ENCODE measurements at regions not wholly inside any gene's neighbourhood (a gene's known extent, or its start where the extent isn't known, plus 50 kb on each side); places are given as distances from the start of the nearest gene placed in this dataset.

DNA sequence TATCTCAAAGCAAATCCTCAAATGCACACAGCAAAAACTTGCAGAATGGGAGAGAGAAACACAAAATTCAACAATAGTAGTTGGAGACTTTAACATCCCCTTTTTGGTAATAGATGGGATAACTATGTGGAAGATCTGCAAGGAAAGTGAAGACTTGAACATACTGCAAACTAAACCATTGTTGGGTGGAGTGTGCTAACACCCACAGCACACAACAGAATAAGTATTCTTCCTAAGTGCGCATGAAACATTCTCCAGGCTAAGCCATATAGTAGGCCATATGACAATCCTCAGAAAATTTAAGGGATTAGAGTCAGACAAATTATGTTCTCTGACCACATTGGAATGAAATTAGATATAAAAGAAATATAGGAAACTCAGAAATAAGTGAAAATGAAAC lies 230.6 kb downstream of the FBXO15 start:
- Mint-ChIP-seq H3K27ac (no peak overlapping the region), H3K27me3 (ENCODE audit: insufficient read depth, low read depth, poor library complexity) (no peaks in the 10 kb centered on the region), H3K36me3 (ENCODE audit: low read depth) (no peaks in the 10 kb centered on the region), H3K9me3 (no peaks in the 10 kb centered on the region), H3K4me3 (no peak overlapping the region), H3K4me1 (peaks cover 5% of the 10 kb centered on the region)
- no peaks in the 10 kb centered on the region for H3K9me2 ChIP-seq (ENCODE audit: insufficient read depth)
- ATAC-seq (no peak), DNase-seq (ENCODE audit: low spot score) (no peak)
- no peaks in the 10 kb centered on the region for H4K20me1 ChIP-seq (replicated peaks; ENCODE audit: insufficient read depth)
- H3K27ac ChIP-seq (ENCODE audit: low read depth): no peak overlapping the region
- TF ChIP-seq NANOG (IDR thresholded peaks at IDR 0.05; ENCODE audit: borderline replicate concordance) (no peak), JUNB (IDR thresholded peaks at IDR 0.05; ENCODE audit: unreplicated experiment) (no peak), ZNF331 (CRISPR knock-in tag; IDR thresholded peaks at IDR 0.05; ENCODE audit: low read depth) (no peak), EZH2phosphoT487 (IDR thresholded peaks at IDR 0.05; ENCODE audit: unreplicated experiment) (no peak)
- TF ChIP-seq, protein P1, sequence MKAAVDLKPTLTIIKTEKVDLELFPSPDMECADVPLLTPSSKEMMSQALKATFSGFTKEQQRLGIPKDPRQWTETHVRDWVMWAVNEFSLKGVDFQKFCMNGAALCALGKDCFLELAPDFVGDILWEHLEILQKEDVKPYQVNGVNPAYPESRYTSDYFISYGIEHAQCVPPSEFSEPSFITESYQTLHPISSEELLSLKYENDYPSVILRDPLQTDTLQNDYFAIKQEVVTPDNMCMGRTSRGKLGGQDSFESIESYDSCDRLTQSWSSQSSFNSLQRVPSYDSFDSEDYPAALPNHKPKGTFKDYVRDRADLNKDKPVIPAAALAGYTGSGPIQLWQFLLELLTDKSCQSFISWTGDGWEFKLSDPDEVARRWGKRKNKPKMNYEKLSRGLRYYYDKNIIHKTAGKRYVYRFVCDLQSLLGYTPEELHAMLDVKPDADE (IDR thresholded peaks at IDR 0.05): no peak
- H3K36me3 ChIP-seq (ENCODE audit: insufficient read depth): no peaks in the 10 kb centered on the region
- H2AFZ ChIP-seq: no peak overlapping the region
- no peaks in the 10 kb centered on the region for H3K27me3 ChIP-seq (ENCODE audit: insufficient read depth)
- no peaks in the 10 kb centered on the region for H3K79me2 ChIP-seq (replicated peaks; ENCODE audit: insufficient read depth)
- H3K4me3 ChIP-seq: no peak overlapping the region
- H3K4me2 ChIP-seq: no peak overlapping the region
- no peaks in the 10 kb centered on the region for H3F3A ChIP-seq (replicated peaks; ENCODE audit: low read depth)
- no peaks in the 10 kb centered on the region for H3K4me1 ChIP-seq (ENCODE audit: insufficient read depth)

DNA sequence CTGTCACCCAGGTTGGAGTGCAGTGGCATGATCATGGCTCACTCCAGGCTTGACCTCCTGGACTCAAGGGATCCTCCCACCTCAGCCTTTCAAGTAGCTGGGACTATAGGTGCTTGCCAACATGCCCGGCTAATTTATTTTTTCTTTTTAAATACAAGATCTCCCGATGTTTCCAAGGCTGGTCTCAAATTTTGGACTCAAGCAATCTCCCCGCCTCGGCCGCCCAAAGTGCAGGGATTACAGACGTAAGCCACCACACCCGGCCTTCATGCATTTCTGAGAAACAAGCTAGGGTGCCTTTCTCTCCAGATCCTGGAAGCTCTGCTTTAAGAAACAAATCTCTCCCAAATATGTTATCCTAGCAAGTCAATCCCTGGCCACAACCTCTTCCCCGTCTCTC lies 234.1 kb downstream of the FBXO15 start:
- Mint-ChIP-seq H3K4me1 (peaks cover 5% of the 10 kb centered on the region), H3K9me3 (no peaks in the 10 kb centered on the region), H3K27ac (no peak overlapping the region), H3K4me3 (no peak overlapping the region), H3K27me3 (ENCODE audit: insufficient read depth, low read depth, poor library complexity) (no peaks in the 10 kb centered on the region), H3K36me3 (ENCODE audit: low read depth) (no peaks in the 10 kb centered on the region)
- H3K4me1 ChIP-seq (ENCODE audit: insufficient read depth): no peaks in the 10 kb centered on the region
- H2AFZ ChIP-seq: no peak overlapping the region
- no peak overlapping the region for H3K27ac ChIP-seq (ENCODE audit: low read depth)
- no peaks in the 10 kb centered on the region for H3K36me3 ChIP-seq (ENCODE audit: insufficient read depth)
- no peak for ATAC-seq
- no peak overlapping the region for H3K4me2 ChIP-seq
- no peak overlapping the region for H3K4me3 ChIP-seq
- no peaks in the 10 kb centered on the region for H4K20me1 ChIP-seq (replicated peaks; ENCODE audit: insufficient read depth)
- DNase-seq (ENCODE audit: low spot score): no peak
- no peaks in the 10 kb centered on the region for H3F3A ChIP-seq (replicated peaks; ENCODE audit: low read depth)
- H3K79me2 ChIP-seq (replicated peaks; ENCODE audit: insufficient read depth): no peaks in the 10 kb centered on the region
- H3K27me3 ChIP-seq (ENCODE audit: insufficient read depth): no peaks in the 10 kb centered on the region
- no peaks in the 10 kb centered on the region for H3K9me2 ChIP-seq (ENCODE audit: insufficient read depth)
- TF ChIP-seq POLR2AphosphoS5 (IDR thresholded peaks at IDR 0.05; ENCODE audit: low read depth): no peak
- no peak for TF ChIP-seq NANOG (IDR thresholded peaks at IDR 0.05; ENCODE audit: borderline replicate concordance)
- TF ChIP-seq EZH2 (IDR thresholded peaks at IDR 0.05; ENCODE audit: low read depth, unreplicated experiment): no peak
- TF ChIP-seq, protein P2, sequence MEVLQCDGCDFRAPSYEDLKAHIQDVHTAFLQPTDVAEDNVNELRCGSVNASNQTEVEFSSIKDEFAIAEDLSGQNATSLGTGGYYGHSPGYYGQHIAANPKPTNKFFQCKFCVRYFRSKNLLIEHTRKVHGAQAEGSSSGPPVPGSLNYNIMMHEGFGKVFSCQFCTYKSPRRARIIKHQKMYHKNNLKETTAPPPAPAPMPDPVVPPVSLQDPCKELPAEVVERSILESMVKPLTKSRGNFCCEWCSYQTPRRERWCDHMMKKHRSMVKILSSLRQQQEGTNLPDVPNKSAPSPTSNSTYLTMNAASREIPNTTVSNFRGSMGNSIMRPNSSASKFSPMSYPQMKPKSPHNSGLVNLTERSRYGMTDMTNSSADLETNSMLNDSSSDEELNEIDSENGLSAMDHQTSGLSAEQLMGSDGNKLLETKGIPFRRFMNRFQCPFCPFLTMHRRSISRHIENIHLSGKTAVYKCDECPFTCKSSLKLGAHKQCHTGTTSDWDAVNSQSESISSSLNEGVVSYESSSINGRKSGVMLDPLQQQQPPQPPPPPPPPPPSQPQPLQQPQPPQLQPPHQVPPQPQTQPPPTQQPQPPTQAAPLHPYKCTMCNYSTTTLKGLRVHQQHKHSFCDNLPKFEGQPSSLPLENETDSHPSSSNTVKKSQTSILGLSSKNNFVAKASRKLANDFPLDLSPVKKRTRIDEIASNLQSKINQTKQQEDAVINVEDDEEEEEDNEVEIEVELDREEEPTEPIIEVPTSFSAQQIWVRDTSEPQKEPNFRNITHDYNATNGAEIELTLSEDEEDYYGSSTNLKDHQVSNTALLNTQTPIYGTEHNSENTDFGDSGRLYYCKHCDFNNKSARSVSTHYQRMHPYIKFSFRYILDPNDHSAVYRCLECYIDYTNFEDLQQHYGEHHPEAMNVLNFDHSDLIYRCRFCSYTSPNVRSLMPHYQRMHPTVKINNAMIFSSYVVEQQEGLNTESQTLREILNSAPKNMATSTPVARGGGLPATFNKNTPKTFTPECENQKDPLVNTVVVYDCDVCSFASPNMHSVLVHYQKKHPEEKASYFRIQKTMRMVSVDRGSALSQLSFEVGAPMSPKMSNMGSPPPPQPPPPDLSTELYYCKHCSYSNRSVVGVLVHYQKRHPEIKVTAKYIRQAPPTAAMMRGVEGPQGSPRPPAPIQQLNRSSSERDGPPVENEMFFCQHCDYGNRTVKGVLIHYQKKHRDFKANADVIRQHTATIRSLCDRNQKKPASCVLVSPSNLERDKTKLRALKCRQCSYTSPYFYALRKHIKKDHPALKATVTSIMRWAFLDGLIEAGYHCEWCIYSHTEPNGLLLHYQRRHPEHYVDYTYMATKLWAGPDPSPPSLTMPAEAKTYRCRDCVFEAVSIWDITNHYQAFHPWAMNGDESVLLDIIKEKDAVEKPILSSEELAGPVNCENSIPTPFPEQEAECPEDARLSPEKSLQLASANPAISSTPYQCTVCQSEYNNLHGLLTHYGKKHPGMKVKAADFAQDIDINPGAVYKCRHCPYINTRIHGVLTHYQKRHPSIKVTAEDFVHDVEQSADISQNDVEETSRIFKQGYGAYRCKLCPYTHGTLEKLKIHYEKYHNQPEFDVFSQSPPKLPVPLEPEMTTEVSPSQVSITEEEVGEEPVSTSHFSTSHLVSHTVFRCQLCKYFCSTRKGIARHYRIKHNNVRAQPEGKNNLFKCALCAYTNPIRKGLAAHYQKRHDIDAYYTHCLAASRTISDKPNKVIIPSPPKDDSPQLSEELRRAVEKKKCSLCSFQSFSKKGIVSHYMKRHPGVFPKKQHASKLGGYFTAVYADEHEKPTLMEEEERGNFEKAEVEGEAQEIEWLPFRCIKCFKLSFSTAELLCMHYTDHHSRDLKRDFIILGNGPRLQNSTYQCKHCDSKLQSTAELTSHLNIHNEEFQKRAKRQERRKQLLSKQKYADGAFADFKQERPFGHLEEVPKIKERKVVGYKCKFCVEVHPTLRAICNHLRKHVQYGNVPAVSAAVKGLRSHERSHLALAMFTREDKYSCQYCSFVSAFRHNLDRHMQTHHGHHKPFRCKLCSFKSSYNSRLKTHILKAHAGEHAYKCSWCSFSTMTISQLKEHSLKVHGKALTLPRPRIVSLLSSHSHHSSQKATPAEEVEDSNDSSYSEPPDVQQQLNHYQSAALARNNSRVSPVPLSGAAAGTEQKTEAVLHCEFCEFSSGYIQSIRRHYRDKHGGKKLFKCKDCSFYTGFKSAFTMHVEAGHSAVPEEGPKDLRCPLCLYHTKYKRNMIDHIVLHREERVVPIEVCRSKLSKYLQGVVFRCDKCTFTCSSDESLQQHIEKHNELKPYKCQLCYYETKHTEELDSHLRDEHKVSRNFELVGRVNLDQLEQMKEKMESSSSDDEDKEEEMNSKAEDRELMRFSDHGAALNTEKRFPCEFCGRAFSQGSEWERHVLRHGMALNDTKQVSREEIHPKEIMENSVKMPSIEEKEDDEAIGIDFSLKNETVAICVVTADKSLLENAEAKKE (CRISPR knock-in tag; IDR thresholded peaks at IDR 0.05): no peak
- no peak for TF ChIP-seq JUNB (IDR thresholded peaks at IDR 0.05; ENCODE audit: unreplicated experiment)
- no peak for TF ChIP-seq STAT1 (IDR thresholded peaks at IDR 0.05; ENCODE audit: unreplicated experiment)
- TF ChIP-seq EZH2phosphoT487 (IDR thresholded peaks at IDR 0.05; ENCODE audit: unreplicated experiment): no peak
- TF ChIP-seq, protein P1 (IDR thresholded peaks at IDR 0.05): no peak
- TF ChIP-seq, protein P3, sequence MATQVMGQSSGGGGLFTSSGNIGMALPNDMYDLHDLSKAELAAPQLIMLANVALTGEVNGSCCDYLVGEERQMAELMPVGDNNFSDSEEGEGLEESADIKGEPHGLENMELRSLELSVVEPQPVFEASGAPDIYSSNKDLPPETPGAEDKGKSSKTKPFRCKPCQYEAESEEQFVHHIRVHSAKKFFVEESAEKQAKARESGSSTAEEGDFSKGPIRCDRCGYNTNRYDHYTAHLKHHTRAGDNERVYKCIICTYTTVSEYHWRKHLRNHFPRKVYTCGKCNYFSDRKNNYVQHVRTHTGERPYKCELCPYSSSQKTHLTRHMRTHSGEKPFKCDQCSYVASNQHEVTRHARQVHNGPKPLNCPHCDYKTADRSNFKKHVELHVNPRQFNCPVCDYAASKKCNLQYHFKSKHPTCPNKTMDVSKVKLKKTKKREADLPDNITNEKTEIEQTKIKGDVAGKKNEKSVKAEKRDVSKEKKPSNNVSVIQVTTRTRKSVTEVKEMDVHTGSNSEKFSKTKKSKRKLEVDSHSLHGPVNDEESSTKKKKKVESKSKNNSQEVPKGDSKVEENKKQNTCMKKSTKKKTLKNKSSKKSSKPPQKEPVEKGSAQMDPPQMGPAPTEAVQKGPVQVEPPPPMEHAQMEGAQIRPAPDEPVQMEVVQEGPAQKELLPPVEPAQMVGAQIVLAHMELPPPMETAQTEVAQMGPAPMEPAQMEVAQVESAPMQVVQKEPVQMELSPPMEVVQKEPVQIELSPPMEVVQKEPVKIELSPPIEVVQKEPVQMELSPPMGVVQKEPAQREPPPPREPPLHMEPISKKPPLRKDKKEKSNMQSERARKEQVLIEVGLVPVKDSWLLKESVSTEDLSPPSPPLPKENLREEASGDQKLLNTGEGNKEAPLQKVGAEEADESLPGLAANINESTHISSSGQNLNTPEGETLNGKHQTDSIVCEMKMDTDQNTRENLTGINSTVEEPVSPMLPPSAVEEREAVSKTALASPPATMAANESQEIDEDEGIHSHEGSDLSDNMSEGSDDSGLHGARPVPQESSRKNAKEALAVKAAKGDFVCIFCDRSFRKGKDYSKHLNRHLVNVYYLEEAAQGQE (IDR thresholded peaks at IDR 0.05; ENCODE audit: unreplicated experiment): no peak

Measured in GM23338 (cell line).